Astrocyte (in vitro differentiated cells and primary cell): ENCODE measurements at regions not wholly inside any gene's neighbourhood (a gene's known extent, or its start where the extent isn't known, plus 50 kb on each side); places are given as distances from the start of the nearest gene placed in this dataset.

Experiments
- DNase-seq: peaks from one replicate; pipeline ENCODE4 v3.0.0-alpha.2; 2010; ENCODE audit warnings: low read depth
- FAIRE-seq: peaks from 2 replicates; lab custom pipeline; 2011; peaks lifted over from hg19 to GRCh38; lab: Jason Lieb, UNC
- H2AFZ ChIP-seq: 2 replicates; pipeline ENCODE4 v1.6.0; 2012; ENCODE audit warnings: low read depth, low read length, inconsistent platforms
- H3K27ac ChIP-seq: 2 replicates; pipeline ENCODE4 v1.5.1; 2011; ENCODE audit warnings: low read depth, low read length, inconsistent platforms
- H3K27me3 ChIP-seq: 2 replicates; pipeline ENCODE4 v1.6.0; 2011; ENCODE audit warnings: low read length, inconsistent platforms; ENCODE audit not compliant: insufficient read depth
- H3K36me3 ChIP-seq: 2 replicates; pipeline ENCODE4 v1.5.1; 2011; ENCODE audit warnings: low read length, inconsistent platforms; ENCODE audit not compliant: insufficient read depth
- H3K4me1 ChIP-seq: 2 replicates; pipeline ENCODE4 v1.5.1; 2011; ENCODE audit warnings: low read length, inconsistent platforms; ENCODE audit not compliant: insufficient read depth
- H3K4me2 ChIP-seq: 2 replicates; pipeline ENCODE4 v1.6.0; 2012; ENCODE audit warnings: low read length, inconsistent platforms
- H3K4me3 ChIP-seq: 2 replicates; pipeline ENCODE4 v1.5.1; 2011; ENCODE audit warnings: low read depth, mild to moderate bottlenecking, low read length, inconsistent platforms; ENCODE audit not compliant: insufficient read depth
- H3K79me2 ChIP-seq: 2 replicates; pipeline ENCODE4 v1.6.0; 2012; ENCODE audit warnings: mild to moderate bottlenecking, low read length, inconsistent platforms; ENCODE audit not compliant: insufficient read depth
- H3K9ac ChIP-seq: 2 replicates; pipeline ENCODE4 v1.6.0; 2012; ENCODE audit warnings: mild to moderate bottlenecking, low read length, inconsistent platforms
- H3K9me3 ChIP-seq: 2 replicates; pipeline ENCODE4 v1.5.1; 2012; ENCODE audit warnings: low read depth, mild to moderate bottlenecking, low read length, inconsistent platforms; ENCODE audit not compliant: insufficient read depth
- H4K20me1 ChIP-seq: 2 replicates; pipeline ENCODE4 v1.6.0; 2012; ENCODE audit warnings: low read length, inconsistent platforms; ENCODE audit not compliant: insufficient read depth
- H3K27ac Mint-ChIP-seq: one replicate; pipeline ENCODE4 v1.8.0; 2021; ENCODE audit warnings: mild to moderate bottlenecking, mixed read lengths; ENCODE audit not compliant: unreplicated experiment
- H3K27me3 Mint-ChIP-seq: one replicate; pipeline ENCODE4 v1.8.0; 2021; ENCODE audit warnings: low read depth, mixed read lengths; ENCODE audit not compliant: unreplicated experiment
- H3K36me3 Mint-ChIP-seq: one replicate; pipeline ENCODE4 v1.8.0; 2021; ENCODE audit warnings: low read depth, mixed read lengths; ENCODE audit not compliant: unreplicated experiment
- H3K4me1 Mint-ChIP-seq: one replicate; pipeline ENCODE4 v1.8.0; 2021; ENCODE audit warnings: low read depth, mixed read lengths; ENCODE audit not compliant: unreplicated experiment
- H3K4me3 Mint-ChIP-seq: one replicate; pipeline ENCODE4 v1.8.0; 2021; ENCODE audit warnings: mild to moderate bottlenecking, moderate library complexity, mixed read lengths; ENCODE audit not compliant: unreplicated experiment
- H3K9me3 Mint-ChIP-seq: one replicate; pipeline ENCODE4 v1.8.0; 2021; ENCODE audit warnings: mild to moderate bottlenecking, mixed read lengths; ENCODE audit not compliant: unreplicated experiment
- CTCF ChIP-seq: IDR thresholded peaks from 2 replicates; pipeline ENCODE4 v1.5.1; 2011; ENCODE audit warnings: low read depth, mild to moderate bottlenecking, inconsistent platforms, low read length, moderate library complexity; ENCODE audit not compliant: insufficient read depth
- EZH2 ChIP-seq: IDR thresholded peaks from 2 replicates; pipeline ENCODE4 v1.6.1; 2012; ENCODE audit warnings: mild to moderate bottlenecking, low read length, inconsistent platforms; ENCODE audit not compliant: insufficient read depth

- Mint-ChIP-seq H3K4me3 (no peak overlapping the region), H3K27ac (no peak overlapping the region), H3K4me1 (no peaks in the 10 kb centered on the region), H3K9me3 (no peaks in the 10 kb centered on the region), H3K27me3 (no peaks in the 10 kb centered on the region), H3K36me3 (no peaks in the 10 kb centered on the region)
- no peak for FAIRE-seq
- Histone ChIP-seq H3K36me3 (no peaks in the 10 kb centered on the region), H3K4me2 (no peak overlapping the region), H3K79me2 (no peaks in the 10 kb centered on the region), H3K4me1 (no peaks in the 10 kb centered on the region), H3K9ac (no peak overlapping the region), H3K27ac (no peak overlapping the region), H2AFZ (no peak overlapping the region), H3K4me3 (no peak overlapping the region), H3K9me3 (no peaks in the 10 kb centered on the region), H4K20me1 (no peaks in the 10 kb centered on the region), H3K27me3 (no peaks in the 10 kb centered on the region)
- TF ChIP-seq CTCF (no peak), EZH2 (no peak)
- DNase-seq: no peak
Measured at GRCh38 chr3:28104896-28105534, 136.4 kb upstream of the CMC1 start.

- Mint-ChIP-seq H3K4me3 (no peak overlapping the region), H3K27me3 (no peaks in the 10 kb centered on the region)
Measured at GRCh38 chr3:28109829-28110228, 131.6 kb upstream of the CMC1 start.

More at GRCh38 chr3:28109829-28110228, 131.6 kb upstream of the CMC1 start:
- Histone ChIP-seq H3K4me3 (no peak overlapping the region), H2AFZ (no peak overlapping the region), H3K4me2 (no peak overlapping the region), H3K9me3 (no peaks in the 10 kb centered on the region), H3K9ac (no peak overlapping the region), H3K4me1 (no peaks in the 10 kb centered on the region), H4K20me1 (no peaks in the 10 kb centered on the region), H3K36me3 (no peaks in the 10 kb centered on the region), H3K27ac (no peak overlapping the region), H3K27me3 (no peaks in the 10 kb centered on the region), H3K79me2 (no peaks in the 10 kb centered on the region)
- Mint-ChIP-seq H3K36me3 (no peaks in the 10 kb centered on the region), H3K27ac (no peak overlapping the region), H3K9me3 (no peaks in the 10 kb centered on the region), H3K4me1 (no peaks in the 10 kb centered on the region)
- no peak for FAIRE-seq
- TF ChIP-seq CTCF (no peak), EZH2 (no peak)
- no peak for DNase-seq
